ENCODE measurements at regions not wholly inside any gene's neighbourhood (a gene's known extent, or its start where the extent isn't known, plus 50 kb on each side); places are given as distances from the start of the nearest gene placed in this dataset.

DNA sequence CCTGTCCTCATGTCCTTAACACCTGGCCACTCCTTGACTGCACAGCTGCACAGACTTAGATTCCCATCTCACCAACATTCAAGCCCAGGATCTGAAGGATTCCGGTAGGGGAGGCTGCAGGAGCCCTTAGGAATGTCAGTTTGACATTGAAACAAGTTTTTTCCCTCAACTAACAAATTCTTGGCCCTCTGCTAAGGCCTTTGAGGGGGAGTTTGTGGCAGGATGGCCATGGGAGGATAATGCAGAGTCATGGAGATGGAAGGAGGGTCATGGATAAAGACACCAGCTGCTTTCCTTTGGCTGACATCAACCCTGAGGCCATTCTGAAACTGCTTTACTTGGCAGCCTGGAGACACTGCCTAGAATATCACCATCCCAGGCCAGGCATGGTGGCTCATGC is 63.4 kb upstream of the PPP2R5A start:
- TF ChIP-seq, protein P1, sequence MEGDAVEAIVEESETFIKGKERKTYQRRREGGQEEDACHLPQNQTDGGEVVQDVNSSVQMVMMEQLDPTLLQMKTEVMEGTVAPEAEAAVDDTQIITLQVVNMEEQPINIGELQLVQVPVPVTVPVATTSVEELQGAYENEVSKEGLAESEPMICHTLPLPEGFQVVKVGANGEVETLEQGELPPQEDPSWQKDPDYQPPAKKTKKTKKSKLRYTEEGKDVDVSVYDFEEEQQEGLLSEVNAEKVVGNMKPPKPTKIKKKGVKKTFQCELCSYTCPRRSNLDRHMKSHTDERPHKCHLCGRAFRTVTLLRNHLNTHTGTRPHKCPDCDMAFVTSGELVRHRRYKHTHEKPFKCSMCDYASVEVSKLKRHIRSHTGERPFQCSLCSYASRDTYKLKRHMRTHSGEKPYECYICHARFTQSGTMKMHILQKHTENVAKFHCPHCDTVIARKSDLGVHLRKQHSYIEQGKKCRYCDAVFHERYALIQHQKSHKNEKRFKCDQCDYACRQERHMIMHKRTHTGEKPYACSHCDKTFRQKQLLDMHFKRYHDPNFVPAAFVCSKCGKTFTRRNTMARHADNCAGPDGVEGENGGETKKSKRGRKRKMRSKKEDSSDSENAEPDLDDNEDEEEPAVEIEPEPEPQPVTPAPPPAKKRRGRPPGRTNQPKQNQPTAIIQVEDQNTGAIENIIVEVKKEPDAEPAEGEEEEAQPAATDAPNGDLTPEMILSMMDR (IDR thresholded peaks at IDR 0.05) = no peak
- TF ChIP-seq POLR2A (IDR thresholded peaks at IDR 0.05) = no peak
